ENCODE measurements at regions not wholly inside any gene's neighbourhood (a gene's known extent, or its start where the extent isn't known, plus 50 kb on each side); places are given as distances from the start of the nearest gene placed in this dataset.

DNA sequence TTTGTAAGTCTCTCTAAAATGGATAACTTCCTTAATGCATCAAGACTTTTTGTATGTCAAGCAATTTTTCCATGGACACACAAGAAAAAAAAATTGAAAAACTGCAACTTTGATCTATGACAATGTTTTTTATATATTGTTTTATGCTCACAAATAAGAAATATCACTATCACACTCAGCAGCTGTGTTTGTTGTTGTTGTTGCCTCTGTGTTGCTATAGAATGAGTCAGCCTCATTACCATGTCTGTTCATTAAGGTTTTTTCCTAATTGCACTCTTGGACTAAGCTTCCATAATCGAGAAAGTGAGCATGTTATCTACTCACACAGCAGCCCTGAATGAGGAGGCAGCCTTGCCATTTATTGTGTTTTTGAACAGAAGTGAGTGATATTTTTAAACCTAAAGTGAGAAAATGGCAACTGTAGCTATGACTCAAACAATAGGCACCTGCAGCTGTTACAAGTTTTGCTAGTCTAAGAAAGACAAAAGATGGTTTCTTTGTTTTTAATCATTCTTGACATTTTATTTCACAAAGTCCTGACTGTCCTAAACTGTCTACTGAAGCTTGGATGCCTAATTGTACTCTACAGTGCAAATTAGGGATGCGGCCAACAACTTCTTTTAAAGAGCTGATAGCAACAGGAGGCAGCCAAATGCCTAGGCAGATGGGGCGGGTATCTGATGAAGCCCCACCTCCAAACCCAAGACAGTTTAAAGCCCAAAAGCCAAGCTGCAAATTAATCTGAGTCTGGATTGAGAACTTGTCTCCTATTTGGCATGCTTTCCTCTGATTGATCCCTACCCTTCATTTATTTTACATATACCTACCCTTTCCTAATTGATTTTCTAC, 77.9 kb upstream of the DOK5 start:
- WGBS: 95% methylated on average over 3 of the region's 3 CpGs
- H3K4me3 ChIP-seq (ENCODE audit: low read length in 2 of 2): no peak overlapping the region
- DNase-seq (ENCODE audit: low read depth in 6 of 9, low spot score in 9 of 9): no peak
- H3K4me1 ChIP-seq (ENCODE audit: control insufficient read depth in 2 of 2, insufficient read depth in 2 of 2, low read length in 2 of 2): no peaks in the 10 kb centered on the region
- H3K36me3 ChIP-seq (ENCODE audit: control insufficient read depth in 2 of 2, insufficient read depth in 2 of 2, low read length in 1 of 2): no peaks in the 10 kb centered on the region
- H3K9me3 ChIP-seq (ENCODE audit: control insufficient read depth in 2 of 2, insufficient read depth in 1 of 2, low read length in 1 of 2): no peaks in the 10 kb centered on the region
- no peak overlapping the region for H3K27ac ChIP-seq (ENCODE audit: low read depth in 1 of 2, low read length in 1 of 2)
- no peaks in the 10 kb centered on the region for H3K27me3 ChIP-seq (ENCODE audit: control insufficient read depth in 2 of 2, insufficient read depth in 1 of 2, low read length in 1 of 2)

DNA sequence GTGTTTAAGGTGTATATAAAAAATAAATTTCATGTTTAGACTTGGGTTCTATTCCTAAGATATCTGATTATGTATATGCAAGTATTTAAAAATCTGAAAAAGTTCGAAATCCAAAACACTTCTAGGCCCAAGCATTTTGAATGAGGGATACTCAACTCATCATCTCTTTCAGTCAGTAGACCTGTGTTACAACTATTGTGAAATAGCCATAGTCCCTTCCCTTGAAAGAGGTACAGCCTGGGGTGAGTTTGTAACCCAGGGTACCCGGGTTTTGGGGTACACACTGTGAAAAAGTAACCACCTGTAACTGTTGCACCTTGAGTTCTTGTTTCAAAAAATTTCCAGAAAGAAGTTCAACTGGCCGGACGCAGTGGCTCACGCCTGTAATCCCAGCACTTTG, 76.6 kb upstream of the DOK5 start:
- no peaks in the 10 kb centered on the region for H3K9me3 ChIP-seq (ENCODE audit: control insufficient read depth in 2 of 2, insufficient read depth in 1 of 2, low read length in 1 of 2)
- no peaks in the 10 kb centered on the region for H3K27me3 ChIP-seq (ENCODE audit: control insufficient read depth in 2 of 2, insufficient read depth in 1 of 2, low read length in 1 of 2)
- H3K4me1 ChIP-seq (ENCODE audit: control insufficient read depth in 2 of 2, insufficient read depth in 2 of 2, low read length in 2 of 2): no peaks in the 10 kb centered on the region
- no peak overlapping the region for H3K27ac ChIP-seq (ENCODE audit: low read depth in 1 of 2, low read length in 1 of 2)
- no peak for DNase-seq (ENCODE audit: low read depth in 6 of 9, low spot score in 9 of 9)
- 95% methylated on average over 5 of the region's 5 CpGs for WGBS
- no peaks in the 10 kb centered on the region for H3K36me3 ChIP-seq (ENCODE audit: control insufficient read depth in 2 of 2, insufficient read depth in 2 of 2, low read length in 1 of 2)
- no peak overlapping the region for H3K4me3 ChIP-seq (ENCODE audit: low read length in 2 of 2)

DNA sequence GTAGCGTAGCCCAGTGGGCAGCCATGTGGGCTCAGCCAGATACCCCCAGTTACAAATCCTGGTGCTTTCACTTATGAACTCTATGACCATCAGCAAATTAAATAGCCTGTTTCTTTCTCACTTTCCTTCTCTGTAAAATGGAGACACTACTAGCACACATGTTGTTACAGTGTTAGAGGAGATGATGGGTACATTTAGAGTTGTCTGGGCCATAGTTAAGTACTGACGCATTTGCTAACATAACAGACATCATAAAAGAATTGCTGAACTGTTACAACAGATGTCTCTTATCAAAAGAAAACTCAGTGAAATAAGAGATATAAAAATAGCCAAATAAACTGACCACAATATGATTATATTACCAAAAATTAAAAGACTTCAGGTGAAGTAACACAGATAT, 69.9 kb upstream of the DOK5 start:
- DNase-seq (ENCODE audit: low read depth in 6 of 9, low spot score in 9 of 9): no peak
- H3K27me3 ChIP-seq (ENCODE audit: control insufficient read depth in 2 of 2, insufficient read depth in 1 of 2, low read length in 1 of 2): no peaks in the 10 kb centered on the region
- no peaks in the 10 kb centered on the region for H3K4me1 ChIP-seq (ENCODE audit: control insufficient read depth in 2 of 2, insufficient read depth in 2 of 2, low read length in 2 of 2)
- no peaks in the 10 kb centered on the region for H3K9me3 ChIP-seq (ENCODE audit: control insufficient read depth in 2 of 2, insufficient read depth in 1 of 2, low read length in 1 of 2)
- 97% methylated on average over 2 of the region's 2 CpGs for WGBS
- H3K4me3 ChIP-seq (ENCODE audit: low read length in 2 of 2): no peak overlapping the region
- no peak overlapping the region for H3K27ac ChIP-seq (ENCODE audit: low read depth in 1 of 2, low read length in 1 of 2)
- H3K36me3 ChIP-seq (ENCODE audit: control insufficient read depth in 2 of 2, insufficient read depth in 2 of 2, low read length in 1 of 2): no peaks in the 10 kb centered on the region

DNA sequence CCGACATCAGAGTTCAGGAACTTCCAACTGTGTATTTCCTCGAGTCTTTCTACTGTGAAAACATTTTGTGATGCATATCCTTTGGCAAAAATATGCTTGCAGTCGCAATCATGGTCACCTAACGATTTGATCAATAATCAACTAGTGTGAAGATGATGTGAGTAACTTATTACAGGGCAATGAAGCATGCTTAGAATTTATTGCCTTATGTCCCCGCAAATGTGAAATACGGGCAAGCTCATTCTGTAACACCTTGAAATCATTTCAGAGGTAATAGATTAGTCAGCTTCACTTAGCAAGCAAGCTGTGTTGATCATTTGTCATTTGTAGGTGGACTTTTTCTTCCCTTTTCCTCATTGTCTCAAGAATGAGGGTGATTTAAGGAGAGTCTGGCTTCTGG, 67.9 kb upstream of the DOK5 start:
- H3K9me3 ChIP-seq (ENCODE audit: control insufficient read depth in 2 of 2, insufficient read depth in 1 of 2, low read length in 1 of 2): no peaks in the 10 kb centered on the region
- no peak overlapping the region for H3K4me3 ChIP-seq (ENCODE audit: low read length in 2 of 2)
- H3K27ac ChIP-seq (ENCODE audit: low read depth in 1 of 2, low read length in 1 of 2): no peak overlapping the region
- H3K4me1 ChIP-seq (ENCODE audit: control insufficient read depth in 2 of 2, insufficient read depth in 2 of 2, low read length in 2 of 2): no peaks in the 10 kb centered on the region
- H3K36me3 ChIP-seq (ENCODE audit: control insufficient read depth in 2 of 2, insufficient read depth in 2 of 2, low read length in 1 of 2): no peaks in the 10 kb centered on the region
- H3K27me3 ChIP-seq (ENCODE audit: control insufficient read depth in 2 of 2, insufficient read depth in 1 of 2, low read length in 1 of 2): no peaks in the 10 kb centered on the region
- 90% methylated on average over 6 of the region's 6 CpGs for WGBS
- DNase-seq (ENCODE audit: low read depth in 6 of 9, low spot score in 9 of 9): no peak

DNA sequence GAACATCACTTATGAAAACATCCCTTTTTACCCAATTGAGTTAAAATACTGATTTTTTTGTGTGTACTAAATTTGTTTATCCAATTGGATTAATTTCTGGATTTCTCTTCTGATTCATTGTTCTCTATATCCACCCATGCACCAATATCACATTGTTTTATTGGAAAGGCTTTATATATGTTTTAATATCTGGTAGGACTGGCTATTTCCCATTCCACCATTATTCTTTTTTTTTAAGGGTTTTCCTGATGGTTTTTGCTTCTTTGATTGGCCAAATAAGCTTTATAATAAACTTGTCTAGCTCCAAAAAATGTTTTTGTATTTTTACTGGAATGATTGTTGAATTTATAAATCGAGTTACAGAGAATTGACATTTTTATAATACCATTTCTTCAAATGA, 59.4 kb upstream of the DOK5 start:
- H3K36me3 ChIP-seq (ENCODE audit: control insufficient read depth in 2 of 2, insufficient read depth in 2 of 2, low read length in 1 of 2): no peaks in the 10 kb centered on the region
- no peak for DNase-seq (ENCODE audit: low read depth in 6 of 9, low spot score in 9 of 9)
- H3K4me1 ChIP-seq (ENCODE audit: control insufficient read depth in 2 of 2, insufficient read depth in 2 of 2, low read length in 2 of 2): no peaks in the 10 kb centered on the region
- H3K27ac ChIP-seq (ENCODE audit: low read depth in 1 of 2, low read length in 1 of 2): no peak overlapping the region
- H3K27me3 ChIP-seq (ENCODE audit: control insufficient read depth in 2 of 2, insufficient read depth in 1 of 2, low read length in 1 of 2): no peaks in the 10 kb centered on the region
- H3K4me3 ChIP-seq (ENCODE audit: low read length in 2 of 2): no peak overlapping the region
- no peaks in the 10 kb centered on the region for H3K9me3 ChIP-seq (ENCODE audit: control insufficient read depth in 2 of 2, insufficient read depth in 1 of 2, low read length in 1 of 2)
- 64% methylated on average over 1 of the region's 1 CpG for WGBS

DNA sequence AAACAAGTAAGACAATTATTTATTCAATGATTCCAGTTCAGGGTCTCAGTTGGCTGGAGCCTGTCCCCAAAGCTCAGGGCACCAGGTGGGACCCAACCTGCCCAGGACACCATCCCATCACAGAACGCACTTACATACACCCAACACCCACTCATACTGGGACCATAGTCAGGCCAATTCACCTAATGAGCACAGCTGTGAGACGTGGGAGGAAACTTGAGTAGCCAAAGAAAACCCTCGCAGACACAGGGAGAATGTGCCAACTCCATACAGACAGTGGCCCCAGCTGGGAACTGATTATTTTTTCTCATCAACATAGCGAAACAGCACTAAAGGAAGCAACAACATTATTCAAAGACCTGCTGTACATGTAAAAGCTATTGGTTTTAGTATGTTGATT, 58.6 kb upstream of the DOK5 start:
- DNase-seq (ENCODE audit: low read depth in 6 of 9, low spot score in 9 of 9): no peak
- Histone ChIP-seq H3K27me3 (ENCODE audit: control insufficient read depth in 2 of 2, insufficient read depth in 1 of 2, low read length in 1 of 2) (no peaks in the 10 kb centered on the region), H3K9me3 (ENCODE audit: control insufficient read depth in 2 of 2, insufficient read depth in 1 of 2, low read length in 1 of 2) (no peaks in the 10 kb centered on the region), H3K27ac (ENCODE audit: low read depth in 1 of 2, low read length in 1 of 2) (no peak overlapping the region), H3K4me3 (ENCODE audit: low read length in 2 of 2) (no peak overlapping the region), H3K36me3 (ENCODE audit: control insufficient read depth in 2 of 2, insufficient read depth in 2 of 2, low read length in 1 of 2) (no peaks in the 10 kb centered on the region), H3K4me1 (ENCODE audit: control insufficient read depth in 2 of 2, insufficient read depth in 2 of 2, low read length in 2 of 2) (no peaks in the 10 kb centered on the region)
- WGBS: 88% methylated on average over 4 of the region's 4 CpGs

DNA sequence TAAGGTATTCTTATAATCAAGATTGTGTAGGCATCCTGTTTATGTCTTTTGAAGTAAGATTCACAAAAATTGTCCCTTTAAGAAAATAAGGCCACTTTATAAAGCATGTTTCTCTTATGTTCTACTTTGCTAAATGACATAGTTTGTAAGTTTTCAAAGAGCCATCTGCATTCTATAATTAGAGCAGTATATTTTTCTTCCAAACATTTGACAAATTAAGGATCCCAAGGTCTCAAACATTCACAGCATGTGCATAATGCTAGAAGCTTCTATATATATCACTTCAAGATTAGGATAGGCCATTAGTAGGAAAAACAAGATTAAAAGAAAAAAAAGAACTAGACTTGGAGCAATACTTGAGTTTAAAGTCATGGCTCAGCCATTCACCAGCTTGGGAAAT, 55.9 kb upstream of the DOK5 start:
- no peaks in the 10 kb centered on the region for H3K4me1 ChIP-seq (ENCODE audit: control insufficient read depth in 2 of 2, insufficient read depth in 2 of 2, low read length in 2 of 2)
- no peak overlapping the region for H3K27ac ChIP-seq (ENCODE audit: low read depth in 1 of 2, low read length in 1 of 2)
- H3K36me3 ChIP-seq (ENCODE audit: control insufficient read depth in 2 of 2, insufficient read depth in 2 of 2, low read length in 1 of 2): no peaks in the 10 kb centered on the region
- DNase-seq (ENCODE audit: low read depth in 6 of 9, low spot score in 9 of 9): no peak
- H3K9me3 ChIP-seq (ENCODE audit: control insufficient read depth in 2 of 2, insufficient read depth in 1 of 2, low read length in 1 of 2): no peaks in the 10 kb centered on the region
- no peaks in the 10 kb centered on the region for H3K27me3 ChIP-seq (ENCODE audit: control insufficient read depth in 2 of 2, insufficient read depth in 1 of 2, low read length in 1 of 2)
- H3K4me3 ChIP-seq (ENCODE audit: low read length in 2 of 2): no peak overlapping the region
